Epithelial cell of proximal tubule (primary cell): ENCODE measurements at regions not wholly inside any gene's neighbourhood (a gene's known extent, or its start where the extent isn't known, plus 50 kb on each side); places are given as distances from the start of the nearest gene placed in this dataset.

Experiments used
- DNase-seq: peaks from one replicate; pipeline ENCODE4 v3.0.0-alpha.2; 2011; ENCODE audit warnings: low read depth
- H3K4me3 ChIP-seq: 2 replicates; pipeline ENCODE4 v1.5.1; 2011; ENCODE audit warnings: low read depth, mild to moderate bottlenecking, low read length
- CTCF ChIP-seq: conservative IDR thresholded peaks from 2 replicates; pipeline ENCODE4 v1.5.1; 2012; ENCODE audit warnings: low read depth, mild to moderate bottlenecking, low read length

GRCh38 chr6:165713845-165714466 is 50.9 kb upstream of the PDE10A start:
- DNase-seq, result no peak
- no peak for TF ChIP-seq CTCF
- no peak overlapping the region for H3K4me3 ChIP-seq
